Stimulated activated naive B cell treated with anti-CD40 and anti-IgM and Interleukin-4, amounts not matched to agents 10 μg/mL and 1 μg/mL and 100 μg/mL, for 72 hours (primary cell): ENCODE measurements at regions not wholly inside any gene's neighbourhood (a gene's known extent, or its start where the extent isn't known, plus 50 kb on each side); places are given as distances from the start of the nearest gene placed in this dataset.
"Not testable (repeated sequence)": the region's sequence is repeated elsewhere in the genome, so short reads cannot be mapped to it uniquely, and the experiment has no call there.

Experiments
- ATAC-seq, 2 donors: fragments of 150-1000 bp; cut with Tn5 transposase; replicated peaks; 2 replicates each; pipeline ENCODE4 v1.10.0; 2021; ENCODE audit warnings: moderate library complexity in 1 of 2
- DNase-seq: peaks from one replicate; pipeline ENCODE4 v3.0.0; 2021
- H3K27ac Mint-ChIP-seq: one replicate; pipeline ENCODE4 v1.8.0; 2022; ENCODE audit warnings: mild to moderate bottlenecking, mixed read lengths
- H3K27me3 Mint-ChIP-seq, 2 donors: one replicate each; pipeline ENCODE4 v1.8.0; 2022; ENCODE audit warnings: mixed read lengths in 2 of 2
- H3K36me3 Mint-ChIP-seq, 2 donors: one replicate each; pipeline ENCODE4 v1.8.0; 2022; ENCODE audit warnings: mixed read lengths in 2 of 2, mild to moderate bottlenecking in 1 of 2
- H3K4me1 Mint-ChIP-seq, 2 donors: one replicate each; pipeline ENCODE4 v1.8.0; 2022; ENCODE audit warnings: mixed read lengths in 2 of 2, mild to moderate bottlenecking in 1 of 2
- H3K4me3 Mint-ChIP-seq, 2 donors: one replicate each; pipeline ENCODE4 v1.8.0; 2022; ENCODE audit warnings: mild to moderate bottlenecking in 2 of 2, mixed read lengths in 2 of 2, moderate library complexity in 1 of 2
- H3K9me3 Mint-ChIP-seq, 2 donors: one replicate each; pipeline ENCODE4 v1.8.0; 2022; ENCODE audit warnings: mixed read lengths in 2 of 2, mild to moderate bottlenecking in 1 of 2

- DNase-seq (no peak), ATAC-seq (no peak)
- Mint-ChIP-seq H3K27me3 (no peaks in the 10 kb centered on the region), H3K4me3 (no peak overlapping the region), H3K4me1 (no peaks in the 10 kb centered on the region), H3K9me3 (peaks cover 3 to 4% of the 10 kb centered on the region in 2 donors), H3K36me3 (no peaks in the 10 kb centered on the region), H3K27ac (no peak overlapping the region)
These were observed 853.8 kb upstream of the MIR17HG start for GRCh38 chr13:90493667-90494066.

GRCh38 chr13:90494849-90495248, 852.6 kb upstream of the MIR17HG start:
- DNase-seq, H3K36me3 Mint-ChIP-seq, H3K27me3 Mint-ChIP-seq, H3K4me3 Mint-ChIP-seq, H3K9me3 Mint-ChIP-seq, ATAC-seq, H3K4me1 Mint-ChIP-seq, H3K27ac Mint-ChIP-seq: not testable (repeated sequence)

GRCh38 chr13:90498096-90498495, 849.4 kb upstream of the MIR17HG start:
- Mint-ChIP-seq H3K4me3 (no peak overlapping the region), H3K4me1 (no peaks in the 10 kb centered on the region), H3K36me3 (no peaks in the 10 kb centered on the region), H3K27ac (no peak overlapping the region), H3K9me3 (peaks cover 2 to 3% of the 10 kb centered on the region in 2 donors), H3K27me3 (no peaks in the 10 kb centered on the region)
- DNase-seq: no peak
- ATAC-seq: no peak

- DNase-seq (no peak), ATAC-seq (no peak)
- Mint-ChIP-seq H3K36me3 (no peaks in the 10 kb centered on the region), H3K4me1 (no peaks in the 10 kb centered on the region), H3K27me3 (no peaks in the 10 kb centered on the region), H3K9me3 (peaks cover 2 to 3% of the 10 kb centered on the region in 2 donors), H3K27ac (no peak overlapping the region), H3K4me3 (no peak overlapping the region)
These were observed 848.7 kb upstream of the MIR17HG start for GRCh38 chr13:90498816-90499215.

GRCh38 chr13:90500569-90500968, 846.9 kb upstream of the MIR17HG start:
- no peaks in the 10 kb centered on the region for H3K4me1 Mint-ChIP-seq
- DNase-seq: no peak
- H3K4me3 Mint-ChIP-seq: no peak overlapping the region
- H3K27ac Mint-ChIP-seq: no peak overlapping the region
- no peak for ATAC-seq
- no peaks in the 10 kb centered on the region for H3K36me3 Mint-ChIP-seq
- H3K27me3 Mint-ChIP-seq: no peaks in the 10 kb centered on the region
- H3K9me3 Mint-ChIP-seq: no peaks in the 10 kb centered on the region

- peak in 1 of 2 donors; percentile 12 for ATAC-seq
- H3K27ac Mint-ChIP-seq: no peak overlapping the region
- H3K9me3 Mint-ChIP-seq: no peaks in the 10 kb centered on the region
- H3K4me1 Mint-ChIP-seq: no peaks in the 10 kb centered on the region
- DNase-seq: no peak
- H3K36me3 Mint-ChIP-seq: no peaks in the 10 kb centered on the region
- H3K27me3 Mint-ChIP-seq: no peaks in the 10 kb centered on the region
- H3K4me3 Mint-ChIP-seq: no peak overlapping the region
These were observed 845.3 kb upstream of the MIR17HG start for GRCh38 chr13:90502153-90502552.

- no peak for ATAC-seq
- H3K27me3 Mint-ChIP-seq: no peaks in the 10 kb centered on the region
These were observed 844.7 kb upstream of the MIR17HG start for GRCh38 chr13:90502762-90503161.

GRCh38 chr13:90510319-90510718, 837.2 kb upstream of the MIR17HG start:
- DNase-seq: no peak
- no peak for ATAC-seq
- no peaks in the 10 kb centered on the region for H3K27me3 Mint-ChIP-seq
- no peak overlapping the region for H3K27ac Mint-ChIP-seq
- H3K4me3 Mint-ChIP-seq: no peak overlapping the region
- peaks cover 0 to 2% of the 10 kb centered on the region in 2 donors for H3K9me3 Mint-ChIP-seq
- H3K4me1 Mint-ChIP-seq: no peaks in the 10 kb centered on the region
- H3K36me3 Mint-ChIP-seq: no peaks in the 10 kb centered on the region

More at GRCh38 chr13:90502762-90503161, 844.7 kb upstream of the MIR17HG start:
- no peaks in the 10 kb centered on the region for H3K4me1 Mint-ChIP-seq
- no peak overlapping the region for H3K27ac Mint-ChIP-seq
- no peak for DNase-seq
- no peaks in the 10 kb centered on the region for H3K36me3 Mint-ChIP-seq
- H3K4me3 Mint-ChIP-seq: no peak overlapping the region
- no peaks in the 10 kb centered on the region for H3K9me3 Mint-ChIP-seq

GRCh38 chr13:90511903-90512302, 835.6 kb upstream of the MIR17HG start:
- H3K36me3 Mint-ChIP-seq: no peaks in the 10 kb centered on the region
- H3K27me3 Mint-ChIP-seq: no peaks in the 10 kb centered on the region
- DNase-seq (no peak), ATAC-seq (no peak)
- peaks cover 2 to 3% of the 10 kb centered on the region in 2 donors for H3K9me3 Mint-ChIP-seq
- no peak overlapping the region for H3K27ac Mint-ChIP-seq
- H3K4me1 Mint-ChIP-seq: no peaks in the 10 kb centered on the region
- no peak overlapping the region for H3K4me3 Mint-ChIP-seq

- H3K27ac Mint-ChIP-seq, H3K4me1 Mint-ChIP-seq, H3K36me3 Mint-ChIP-seq: not testable (repeated sequence)
These were observed 832.8 kb upstream of the MIR17HG start for GRCh38 chr13:90514712-90515111.

GRCh38 chr13:90518417-90518816, 829.1 kb upstream of the MIR17HG start:
- Mint-ChIP-seq H3K9me3 (peaks cover 10 to 14% of the 10 kb centered on the region in 2 donors), H3K27ac (no peak overlapping the region), H3K4me1 (no peaks in the 10 kb centered on the region), H3K4me3 (no peak overlapping the region), H3K27me3 (no peaks in the 10 kb centered on the region), H3K36me3 (no peaks in the 10 kb centered on the region)
- DNase-seq (no peak), ATAC-seq (no peak)

More at GRCh38 chr13:90514712-90515111, 832.8 kb upstream of the MIR17HG start:
- DNase-seq, H3K27me3 Mint-ChIP-seq, H3K4me3 Mint-ChIP-seq, ATAC-seq, H3K9me3 Mint-ChIP-seq: not testable (repeated sequence)

GRCh38 chr13:90519157-90519556, 828.3 kb upstream of the MIR17HG start:
- H3K9me3 Mint-ChIP-seq: peaks cover 10 to 14% of the 10 kb centered on the region in 2 donors
- no peak for DNase-seq
- no peak overlapping the region for H3K4me3 Mint-ChIP-seq
- ATAC-seq: no peak
- no peaks in the 10 kb centered on the region for H3K36me3 Mint-ChIP-seq
- H3K27ac Mint-ChIP-seq: no peak overlapping the region
- H3K27me3 Mint-ChIP-seq: no peaks in the 10 kb centered on the region
- H3K4me1 Mint-ChIP-seq: no peaks in the 10 kb centered on the region

GRCh38 chr13:90526711-90527110, 820.8 kb upstream of the MIR17HG start:
- Mint-ChIP-seq H3K4me3 (no peak overlapping the region), H3K9me3 (peaks cover 4 to 7% of the 10 kb centered on the region in 2 donors), H3K27ac (no peak overlapping the region), H3K27me3 (no peaks in the 10 kb centered on the region), H3K4me1 (no peaks in the 10 kb centered on the region), H3K36me3 (no peaks in the 10 kb centered on the region)
- DNase-seq (no peak), ATAC-seq (no peak)

- no peak for DNase-seq
- Mint-ChIP-seq H3K4me1 (no peaks in the 10 kb centered on the region), H3K27me3 (no peaks in the 10 kb centered on the region), H3K27ac (no peak overlapping the region), H3K4me3 (no peak overlapping the region), H3K9me3 (no peaks in the 10 kb centered on the region), H3K36me3 (no peaks in the 10 kb centered on the region)
- ATAC-seq: no peak
These were observed 815.7 kb upstream of the MIR17HG start for GRCh38 chr13:90531744-90532143.

- ATAC-seq (no peak), DNase-seq (no peak)
- Mint-ChIP-seq H3K4me3 (no peak overlapping the region), H3K36me3 (no peaks in the 10 kb centered on the region), H3K27ac (no peak overlapping the region), H3K27me3 (no peaks in the 10 kb centered on the region), H3K9me3 (no peaks in the 10 kb centered on the region), H3K4me1 (no peaks in the 10 kb centered on the region)
These were observed 814.5 kb upstream of the MIR17HG start for GRCh38 chr13:90532861-90533492.

GRCh38 chr13:90533866-90534265, 813.6 kb upstream of the MIR17HG start:
- Mint-ChIP-seq H3K27ac (no peak overlapping the region), H3K27me3 (no peaks in the 10 kb centered on the region), H3K4me3 (no peak overlapping the region), H3K36me3 (no peaks in the 10 kb centered on the region), H3K9me3 (no peaks in the 10 kb centered on the region), H3K4me1 (no peaks in the 10 kb centered on the region)
- DNase-seq (no peak), ATAC-seq (no peak)
